ENCODE measurements at regions not wholly inside any gene's neighbourhood (a gene's known extent, or its start where the extent isn't known, plus 50 kb on each side); places are given as distances from the start of the nearest gene placed in this dataset.

DNA sequence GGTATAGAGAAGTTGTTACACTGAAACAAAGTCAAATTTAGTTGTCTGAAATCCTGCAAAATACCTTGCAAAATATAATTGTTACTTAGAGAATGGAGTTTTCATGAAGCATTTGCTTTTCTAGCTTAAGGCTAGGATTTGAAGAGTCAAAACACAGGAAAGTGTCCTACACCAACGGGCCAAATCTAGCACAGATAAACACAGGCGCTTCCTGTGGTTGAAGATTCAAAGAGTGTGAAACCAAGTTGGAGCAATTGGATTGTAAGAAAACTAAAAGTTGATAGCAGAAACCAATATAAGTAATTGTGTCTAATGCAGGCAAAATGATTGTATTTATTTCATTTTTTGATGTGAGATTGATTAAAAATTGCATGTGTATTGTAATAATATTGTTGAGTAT is 2002.5 kb upstream of the TENM3 start:
- TF ChIP-seq, protein P1, sequence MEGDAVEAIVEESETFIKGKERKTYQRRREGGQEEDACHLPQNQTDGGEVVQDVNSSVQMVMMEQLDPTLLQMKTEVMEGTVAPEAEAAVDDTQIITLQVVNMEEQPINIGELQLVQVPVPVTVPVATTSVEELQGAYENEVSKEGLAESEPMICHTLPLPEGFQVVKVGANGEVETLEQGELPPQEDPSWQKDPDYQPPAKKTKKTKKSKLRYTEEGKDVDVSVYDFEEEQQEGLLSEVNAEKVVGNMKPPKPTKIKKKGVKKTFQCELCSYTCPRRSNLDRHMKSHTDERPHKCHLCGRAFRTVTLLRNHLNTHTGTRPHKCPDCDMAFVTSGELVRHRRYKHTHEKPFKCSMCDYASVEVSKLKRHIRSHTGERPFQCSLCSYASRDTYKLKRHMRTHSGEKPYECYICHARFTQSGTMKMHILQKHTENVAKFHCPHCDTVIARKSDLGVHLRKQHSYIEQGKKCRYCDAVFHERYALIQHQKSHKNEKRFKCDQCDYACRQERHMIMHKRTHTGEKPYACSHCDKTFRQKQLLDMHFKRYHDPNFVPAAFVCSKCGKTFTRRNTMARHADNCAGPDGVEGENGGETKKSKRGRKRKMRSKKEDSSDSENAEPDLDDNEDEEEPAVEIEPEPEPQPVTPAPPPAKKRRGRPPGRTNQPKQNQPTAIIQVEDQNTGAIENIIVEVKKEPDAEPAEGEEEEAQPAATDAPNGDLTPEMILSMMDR (CRISPR knock-in tag; IDR thresholded peaks at IDR 0.05), result no peak
- no peak for TF ChIP-seq TAF1 (CRISPR knock-in tag; IDR thresholded peaks at IDR 0.05)
- TF ChIP-seq TCF12 (IDR thresholded peaks at IDR 0.05), result no peak
- no peak for TF ChIP-seq TCF12 (CRISPR knock-in tag; IDR thresholded peaks at IDR 0.05)
- TF ChIP-seq EZH2 (conservative IDR thresholded peaks at IDR 0.05; ENCODE audit: low read depth, low read length), result no peak
- no peak for TF ChIP-seq TBX3 (IDR thresholded peaks at IDR 0.05; ENCODE audit: borderline replicate concordance)
- TF ChIP-seq, protein P2, sequence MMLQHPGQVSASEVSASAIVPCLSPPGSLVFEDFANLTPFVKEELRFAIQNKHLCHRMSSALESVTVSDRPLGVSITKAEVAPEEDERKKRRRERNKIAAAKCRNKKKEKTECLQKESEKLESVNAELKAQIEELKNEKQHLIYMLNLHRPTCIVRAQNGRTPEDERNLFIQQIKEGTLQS (CRISPR knock-in tag; IDR thresholded peaks at IDR 0.05), result no peak
- TF ChIP-seq, protein P3, sequence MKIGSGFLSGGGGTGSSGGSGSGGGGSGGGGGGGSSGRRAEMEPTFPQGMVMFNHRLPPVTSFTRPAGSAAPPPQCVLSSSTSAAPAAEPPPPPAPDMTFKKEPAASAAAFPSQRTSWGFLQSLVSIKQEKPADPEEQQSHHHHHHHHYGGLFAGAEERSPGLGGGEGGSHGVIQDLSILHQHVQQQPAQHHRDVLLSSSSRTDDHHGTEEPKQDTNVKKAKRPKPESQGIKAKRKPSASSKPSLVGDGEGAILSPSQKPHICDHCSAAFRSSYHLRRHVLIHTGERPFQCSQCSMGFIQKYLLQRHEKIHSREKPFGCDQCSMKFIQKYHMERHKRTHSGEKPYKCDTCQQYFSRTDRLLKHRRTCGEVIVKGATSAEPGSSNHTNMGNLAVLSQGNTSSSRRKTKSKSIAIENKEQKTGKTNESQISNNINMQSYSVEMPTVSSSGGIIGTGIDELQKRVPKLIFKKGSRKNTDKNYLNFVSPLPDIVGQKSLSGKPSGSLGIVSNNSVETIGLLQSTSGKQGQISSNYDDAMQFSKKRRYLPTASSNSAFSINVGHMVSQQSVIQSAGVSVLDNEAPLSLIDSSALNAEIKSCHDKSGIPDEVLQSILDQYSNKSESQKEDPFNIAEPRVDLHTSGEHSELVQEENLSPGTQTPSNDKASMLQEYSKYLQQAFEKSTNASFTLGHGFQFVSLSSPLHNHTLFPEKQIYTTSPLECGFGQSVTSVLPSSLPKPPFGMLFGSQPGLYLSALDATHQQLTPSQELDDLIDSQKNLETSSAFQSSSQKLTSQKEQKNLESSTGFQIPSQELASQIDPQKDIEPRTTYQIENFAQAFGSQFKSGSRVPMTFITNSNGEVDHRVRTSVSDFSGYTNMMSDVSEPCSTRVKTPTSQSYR (CRISPR knock-in tag; IDR thresholded peaks at IDR 0.05; ENCODE audit: borderline replicate concordance), result no peak
- no peak for TF ChIP-seq ETV6 (CRISPR knock-in tag; conservative IDR thresholded peaks at IDR 0.05)
- TF ChIP-seq, protein P4, sequence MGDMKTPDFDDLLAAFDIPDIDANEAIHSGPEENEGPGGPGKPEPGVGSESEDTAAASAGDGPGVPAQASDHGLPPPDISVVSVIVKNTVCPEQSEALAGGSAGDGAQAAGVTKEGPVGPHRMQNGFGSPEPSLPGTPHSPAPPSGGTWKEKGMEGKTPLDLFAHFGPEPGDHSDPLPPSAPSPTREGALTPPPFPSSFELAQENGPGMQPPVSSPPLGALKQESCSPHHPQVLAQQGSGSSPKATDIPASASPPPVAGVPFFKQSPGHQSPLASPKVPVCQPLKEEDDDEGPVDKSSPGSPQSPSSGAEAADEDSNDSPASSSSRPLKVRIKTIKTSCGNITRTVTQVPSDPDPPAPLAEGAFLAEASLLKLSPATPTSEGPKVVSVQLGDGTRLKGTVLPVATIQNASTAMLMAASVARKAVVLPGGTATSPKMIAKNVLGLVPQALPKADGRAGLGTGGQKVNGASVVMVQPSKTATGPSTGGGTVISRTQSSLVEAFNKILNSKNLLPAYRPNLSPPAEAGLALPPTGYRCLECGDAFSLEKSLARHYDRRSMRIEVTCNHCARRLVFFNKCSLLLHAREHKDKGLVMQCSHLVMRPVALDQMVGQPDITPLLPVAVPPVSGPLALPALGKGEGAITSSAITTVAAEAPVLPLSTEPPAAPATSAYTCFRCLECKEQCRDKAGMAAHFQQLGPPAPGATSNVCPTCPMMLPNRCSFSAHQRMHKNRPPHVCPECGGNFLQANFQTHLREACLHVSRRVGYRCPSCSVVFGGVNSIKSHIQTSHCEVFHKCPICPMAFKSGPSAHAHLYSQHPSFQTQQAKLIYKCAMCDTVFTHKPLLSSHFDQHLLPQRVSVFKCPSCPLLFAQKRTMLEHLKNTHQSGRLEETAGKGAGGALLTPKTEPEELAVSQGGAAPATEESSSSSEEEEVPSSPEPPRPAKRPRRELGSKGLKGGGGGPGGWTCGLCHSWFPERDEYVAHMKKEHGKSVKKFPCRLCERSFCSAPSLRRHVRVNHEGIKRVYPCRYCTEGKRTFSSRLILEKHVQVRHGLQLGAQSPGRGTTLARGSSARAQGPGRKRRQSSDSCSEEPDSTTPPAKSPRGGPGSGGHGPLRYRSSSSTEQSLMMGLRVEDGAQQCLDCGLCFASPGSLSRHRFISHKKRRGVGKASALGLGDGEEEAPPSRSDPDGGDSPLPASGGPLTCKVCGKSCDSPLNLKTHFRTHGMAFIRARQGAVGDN (CRISPR knock-in tag; IDR thresholded peaks at IDR 0.05), result no peak
- no peak for TF ChIP-seq CC2D1A (CRISPR knock-in tag; IDR thresholded peaks at IDR 0.05)
- TF ChIP-seq POLR2A (IDR thresholded peaks at IDR 0.05; ENCODE audit: insufficient read depth in 1 of 2, low read depth in 2 of 2, low read length in 2 of 2), result no peak
- TF ChIP-seq TBL1XR1 (IDR thresholded peaks at IDR 0.05; ENCODE audit: borderline replicate concordance, low read length, partially characterized antibody), result no peak

Measured in HepG2 (cell line).